Lung microvascular endothelial cell (primary cell): ENCODE measurements at regions not wholly inside any gene's neighbourhood (a gene's known extent, or its start where the extent isn't known, plus 50 kb on each side); places are given as distances from the start of the nearest gene placed in this dataset.

ENCODE experiments used
- DNase-seq, 2 donors: peaks; one replicate each; pipeline versions ENCODE4 v3.0.0 to v3.0.0-alpha.2; 2010; ENCODE audit warnings: low read depth in 2 of 2

DNA sequence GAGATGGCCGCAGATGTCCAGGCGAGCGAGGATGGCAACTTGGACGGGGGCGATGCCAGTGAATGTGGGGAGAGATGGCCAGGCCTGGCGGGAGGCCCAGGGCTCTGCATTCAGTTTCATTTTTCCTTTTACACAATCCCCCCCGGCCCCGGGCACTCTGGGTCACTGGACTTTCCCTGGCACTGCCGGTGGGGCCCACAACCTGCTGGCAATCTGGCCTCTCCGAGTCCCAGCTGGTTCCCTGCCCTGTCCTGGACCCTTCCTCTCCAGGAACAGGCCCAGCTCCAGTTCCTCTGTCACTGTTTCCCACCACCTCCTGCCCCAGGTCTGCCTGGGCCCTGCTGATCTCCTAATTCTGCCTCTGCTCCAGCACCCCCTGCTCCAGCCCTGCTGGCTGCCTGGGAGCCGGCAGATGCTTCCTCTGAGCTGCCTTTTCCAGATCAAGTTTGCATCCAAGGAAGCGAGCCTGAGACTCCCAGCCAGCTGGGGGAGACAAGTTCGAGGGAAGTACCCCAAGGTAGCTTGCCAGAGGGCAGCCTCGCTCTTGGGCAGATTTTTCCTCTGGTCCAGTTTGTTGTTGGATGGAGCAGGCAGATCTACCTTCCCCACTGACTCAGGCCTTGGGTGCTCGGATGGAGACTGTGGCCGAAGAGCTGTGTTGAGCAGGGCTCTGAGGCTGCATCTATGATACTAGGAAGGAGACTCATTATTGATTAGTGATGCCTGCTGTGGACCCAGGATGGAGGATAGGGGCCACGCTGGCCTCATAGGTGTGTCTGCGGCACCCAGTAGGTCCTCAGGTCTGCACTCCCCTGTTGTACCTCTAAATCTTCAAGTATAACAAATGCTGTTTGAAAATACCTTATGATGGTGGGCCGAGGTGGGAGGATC, 83.2 kb downstream of the CEBPB start:
- no peak for DNase-seq

DNA sequence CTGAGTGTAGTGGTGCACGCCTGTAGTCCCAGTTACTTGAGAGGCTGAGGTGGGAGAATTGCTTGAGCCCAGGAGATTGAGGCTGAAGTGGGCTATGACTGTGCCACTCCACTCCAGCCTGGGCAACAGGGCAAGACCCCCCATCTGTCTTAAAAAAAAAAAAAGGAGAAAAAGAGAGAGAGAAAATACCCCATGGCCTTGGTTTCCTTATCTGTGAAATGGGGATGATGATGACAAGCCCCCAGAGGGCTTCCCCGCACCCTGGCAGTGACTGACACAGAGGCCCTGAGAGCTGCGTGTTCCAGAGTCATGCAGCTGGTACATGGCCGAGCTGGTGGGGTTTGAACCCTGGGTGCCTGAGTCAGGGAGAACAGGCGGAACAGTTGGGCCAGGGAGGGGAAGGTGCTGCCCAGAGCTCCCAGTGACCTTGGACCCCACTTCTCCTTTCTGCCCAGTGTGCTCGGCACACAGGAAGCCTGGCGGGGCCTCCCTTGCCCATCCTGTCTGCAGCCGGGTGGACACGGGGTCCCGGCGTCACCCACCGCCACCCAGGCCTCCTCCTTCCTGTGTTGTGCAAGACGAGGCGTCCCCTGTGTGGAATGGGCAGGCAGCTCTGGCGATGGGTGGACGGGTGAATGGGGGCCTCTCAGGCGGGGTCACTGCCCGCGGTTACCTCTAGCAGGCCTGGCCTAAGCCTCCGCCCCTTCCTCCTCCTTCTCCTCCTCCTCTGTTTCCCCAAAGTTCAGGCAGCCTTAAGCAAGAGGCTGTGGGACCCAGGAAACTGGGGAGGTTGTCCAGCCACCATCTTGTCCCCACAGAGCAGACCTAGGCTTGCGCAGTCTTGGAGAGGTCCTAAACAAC, 84.2 kb downstream of the CEBPB start:
- DNase-seq = no peak

DNA sequence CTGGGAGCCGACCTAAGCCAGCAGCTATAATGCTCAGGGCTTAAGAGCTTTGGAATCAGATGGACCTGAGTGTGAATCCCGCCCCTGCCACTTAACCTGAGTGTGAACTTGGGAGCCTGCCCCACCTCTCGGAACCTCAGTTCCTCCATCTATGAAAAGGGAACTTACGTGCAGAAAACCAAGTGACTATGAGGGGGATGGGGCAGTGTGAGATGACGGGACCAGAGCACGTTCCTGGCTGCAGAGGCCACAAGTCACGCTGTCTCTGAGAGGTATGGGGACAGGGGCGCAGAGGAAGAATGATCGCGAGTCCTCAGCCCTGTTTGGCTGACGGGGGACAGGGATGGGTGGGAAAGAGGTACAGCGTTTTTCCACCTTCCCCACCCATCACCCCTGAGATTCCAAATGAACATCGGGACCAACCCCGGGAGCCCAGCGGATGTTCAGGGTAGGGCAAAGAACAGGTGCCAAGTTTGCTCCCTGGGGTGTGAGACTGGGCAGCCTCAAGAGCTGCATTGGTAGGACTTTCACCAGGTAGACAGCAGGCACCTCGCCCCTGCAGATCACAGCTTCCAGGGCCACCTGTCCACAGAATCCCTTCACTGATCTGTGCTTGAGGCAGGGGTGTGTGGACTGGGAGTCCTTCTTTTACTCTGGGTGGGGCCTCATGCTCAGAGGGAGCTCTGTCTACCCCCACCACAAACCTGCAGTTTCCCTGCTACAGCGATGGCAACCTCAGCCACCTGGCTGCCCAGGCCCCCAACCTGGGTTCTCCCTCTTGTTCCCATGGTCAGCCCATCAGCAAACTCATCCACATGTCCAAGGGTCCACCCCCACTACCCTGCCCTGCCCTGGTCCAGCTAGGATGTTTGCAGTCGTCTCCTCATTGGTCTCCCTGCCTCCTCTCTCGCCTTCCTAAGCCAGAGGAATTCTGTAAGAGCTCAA, 85.8 kb downstream of the CEBPB start:
- no peak for DNase-seq

DNA sequence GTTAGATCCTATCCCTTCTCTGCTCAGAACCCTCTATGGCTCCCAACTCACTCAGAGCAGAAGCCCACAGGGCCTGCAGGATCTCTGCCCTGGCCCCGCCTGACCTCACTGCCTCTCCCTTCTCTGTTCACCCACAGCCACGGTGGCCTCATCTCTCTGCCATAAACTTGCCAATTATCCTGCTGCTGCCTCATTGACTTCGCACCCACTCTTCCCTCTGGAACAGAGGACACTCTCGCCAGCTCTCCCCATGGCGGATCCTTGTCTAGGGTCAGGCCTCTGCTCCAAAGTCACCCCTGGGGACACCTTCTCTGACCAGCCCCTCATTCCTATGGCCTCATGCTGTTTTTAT, 86.4 kb downstream of the CEBPB start:
- DNase-seq = no peak

DNA sequence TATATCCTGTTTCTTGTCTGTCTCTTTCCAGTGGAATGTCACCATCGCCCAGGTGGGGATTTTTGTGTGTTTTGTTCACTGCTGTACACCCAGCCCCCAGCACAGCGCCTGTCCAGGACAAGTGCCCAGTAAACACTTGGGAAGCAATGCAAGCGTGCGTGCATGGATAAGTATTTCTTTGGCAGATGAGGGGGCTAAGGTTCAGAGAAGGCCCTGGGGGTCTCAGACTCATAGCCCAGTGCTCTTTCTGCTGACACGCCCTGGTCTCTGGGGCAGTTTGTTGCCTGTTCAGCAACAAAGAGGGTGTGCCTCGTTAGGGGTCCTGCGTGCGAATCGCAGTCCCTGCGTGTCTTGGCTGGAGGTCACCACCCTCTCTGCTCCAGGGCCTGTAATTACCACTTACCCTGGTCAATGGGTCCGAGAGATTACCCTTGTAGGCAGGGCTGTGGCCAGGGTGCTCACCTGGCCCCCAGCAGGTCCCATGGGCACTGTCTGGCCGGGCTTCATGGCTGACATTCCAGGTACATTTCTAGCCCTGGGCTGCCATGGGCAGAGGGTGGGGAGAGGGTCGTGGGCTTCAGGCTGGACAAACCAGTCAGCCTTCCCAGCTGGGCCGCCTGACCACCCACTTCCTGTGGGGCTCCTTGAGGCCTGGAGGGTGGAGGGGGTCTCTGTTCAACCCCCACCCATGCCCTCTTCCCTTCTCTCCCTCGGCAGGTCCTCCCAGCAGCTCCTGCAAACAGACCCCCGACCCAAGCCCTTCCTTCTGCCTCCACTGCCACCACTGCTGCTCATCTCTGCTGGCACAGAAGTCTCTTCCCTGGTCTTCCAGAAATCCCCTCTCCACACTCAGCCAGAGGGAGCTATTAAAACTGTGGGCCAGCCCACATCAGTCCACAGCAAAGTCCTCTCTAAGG, 87.1 kb downstream of the CEBPB start:
- DNase-seq = no peak

DNA sequence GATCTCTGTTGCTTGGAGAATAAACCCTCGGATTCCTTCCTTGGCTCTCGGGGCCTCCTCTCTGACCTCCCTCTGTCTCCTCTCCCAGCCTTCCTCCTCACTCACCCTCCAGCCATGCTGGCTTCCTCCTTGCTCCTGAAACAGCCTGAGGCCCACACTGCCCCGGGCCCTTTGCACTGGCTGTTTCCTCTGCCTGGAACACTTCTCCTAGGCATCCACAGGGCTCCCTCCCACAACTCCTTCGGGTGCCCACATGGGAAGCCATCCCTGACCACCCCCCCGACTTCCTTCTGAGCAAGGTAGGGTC, 87.7 kb downstream of the CEBPB start:
- DNase-seq = no peak

DNA sequence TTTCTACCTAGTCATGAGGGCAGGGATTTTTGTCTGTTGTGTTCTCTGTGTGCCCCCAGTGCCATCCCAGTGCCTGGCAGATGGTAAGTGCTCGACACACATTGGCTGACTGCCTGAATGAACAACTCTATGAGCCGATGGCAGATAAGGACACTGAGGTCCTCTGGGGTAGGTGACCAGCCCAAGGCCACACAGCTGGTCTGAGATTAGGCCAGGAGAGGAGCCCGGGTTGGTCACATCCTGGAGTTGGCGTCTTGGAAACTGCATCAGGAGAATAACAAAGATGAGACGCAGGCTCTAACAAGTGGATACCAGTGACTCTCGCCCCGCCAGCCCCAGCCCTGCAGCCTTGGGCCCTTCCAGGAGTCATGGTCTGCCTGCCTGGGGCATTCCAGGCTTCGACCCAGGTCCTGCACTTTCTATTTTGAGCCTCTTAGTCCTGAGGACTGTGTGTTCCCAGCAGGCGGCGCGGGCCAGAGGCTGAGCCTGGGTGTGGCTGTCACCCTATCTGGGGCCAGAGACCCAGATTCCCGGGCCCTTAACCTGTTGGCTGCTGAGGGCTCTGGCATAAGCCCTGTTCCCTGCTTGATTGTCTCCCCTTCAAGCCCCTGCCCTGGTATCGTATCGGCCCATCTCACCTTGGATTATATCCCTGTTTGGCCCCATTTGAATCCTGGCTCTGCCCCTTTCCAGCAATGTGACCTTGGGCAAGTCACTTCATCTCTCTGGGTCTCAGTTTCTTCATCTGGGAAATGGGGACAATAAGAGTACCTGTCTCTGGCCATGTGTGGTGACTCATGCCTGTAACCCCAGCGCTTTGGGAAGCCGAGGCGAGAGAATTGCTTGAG, 88.3 kb downstream of the CEBPB start:
- DNase-seq = no peak

DNA sequence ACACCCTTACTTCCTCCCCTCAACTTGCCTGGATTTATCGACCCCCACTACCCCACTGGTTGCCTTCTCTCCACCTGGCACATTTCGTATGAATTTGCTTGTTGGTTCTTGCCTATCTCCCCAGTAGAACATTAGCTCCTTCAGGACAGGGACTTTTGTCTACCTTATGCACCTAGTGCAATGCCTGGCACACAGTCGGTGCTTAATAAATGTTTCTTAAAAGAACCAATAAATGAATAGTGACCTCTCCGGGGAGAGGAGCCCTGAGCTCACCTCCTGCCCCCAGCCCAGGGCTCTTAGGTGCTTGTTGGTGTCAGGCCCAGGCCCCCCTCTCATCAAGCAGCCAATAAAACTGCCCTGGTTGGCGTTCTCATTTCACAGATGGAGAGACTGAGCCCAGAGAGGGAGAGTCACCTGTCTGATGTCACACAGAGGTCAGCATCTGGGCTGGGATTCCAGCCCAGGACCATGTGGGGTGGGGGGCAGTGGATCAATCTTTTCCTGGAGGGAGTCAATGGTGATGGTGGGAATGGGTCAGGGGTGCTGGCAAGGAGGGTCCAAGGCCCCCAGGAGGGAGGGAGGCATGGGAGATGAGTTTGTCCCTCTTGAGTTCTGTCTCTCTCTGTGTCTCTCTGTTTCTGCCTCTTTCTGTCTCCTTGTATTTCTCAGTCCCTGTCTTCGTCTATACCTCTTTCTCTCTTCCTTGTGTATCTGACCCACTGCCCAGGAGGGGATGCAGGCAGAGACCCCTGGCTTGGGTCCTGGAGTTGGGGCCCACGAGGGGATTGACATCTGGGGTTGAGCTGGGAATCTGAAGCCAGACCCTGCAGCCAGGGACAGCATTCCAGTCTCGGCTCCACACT, 89.6 kb downstream of the CEBPB start:
- DNase-seq = no peak

DNA sequence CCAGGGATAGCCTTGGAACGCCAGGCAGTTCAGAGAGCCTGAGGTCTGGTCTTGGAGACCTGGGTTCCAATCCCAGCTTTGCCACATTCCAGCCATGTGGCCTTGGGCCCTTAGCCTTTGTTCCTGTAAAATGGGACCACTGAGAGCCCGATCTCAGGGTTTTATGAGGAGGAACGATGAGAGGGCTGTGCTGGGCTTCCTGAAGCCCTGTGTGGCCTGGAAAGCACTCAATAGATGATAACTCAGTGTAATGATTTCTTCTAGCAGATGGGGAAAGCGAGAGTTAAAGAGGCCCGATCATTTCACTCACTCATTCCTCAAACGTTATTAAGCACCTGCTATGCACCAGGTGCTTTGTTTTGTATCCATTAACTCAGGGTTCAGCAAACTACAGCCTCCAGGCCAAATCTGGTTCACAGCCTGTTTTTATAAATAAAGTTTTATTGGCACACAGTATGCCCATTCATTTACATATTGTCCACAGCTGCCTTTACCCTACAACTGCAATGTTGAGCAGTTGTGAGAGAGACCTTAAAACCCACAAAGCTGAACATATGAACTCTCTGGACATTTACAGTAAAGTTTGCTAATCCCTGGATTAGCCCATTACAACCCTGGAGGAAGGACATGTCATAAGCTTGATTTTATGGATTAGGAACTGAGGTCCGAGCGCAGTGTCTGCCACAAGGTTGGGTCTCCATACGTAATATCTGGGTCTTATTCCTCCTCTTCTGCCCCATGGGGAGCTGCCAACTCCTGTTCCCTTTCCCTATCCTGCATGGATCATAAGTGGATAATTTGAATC, 90.4 kb downstream of the CEBPB start:
- DNase-seq = no peak

DNA sequence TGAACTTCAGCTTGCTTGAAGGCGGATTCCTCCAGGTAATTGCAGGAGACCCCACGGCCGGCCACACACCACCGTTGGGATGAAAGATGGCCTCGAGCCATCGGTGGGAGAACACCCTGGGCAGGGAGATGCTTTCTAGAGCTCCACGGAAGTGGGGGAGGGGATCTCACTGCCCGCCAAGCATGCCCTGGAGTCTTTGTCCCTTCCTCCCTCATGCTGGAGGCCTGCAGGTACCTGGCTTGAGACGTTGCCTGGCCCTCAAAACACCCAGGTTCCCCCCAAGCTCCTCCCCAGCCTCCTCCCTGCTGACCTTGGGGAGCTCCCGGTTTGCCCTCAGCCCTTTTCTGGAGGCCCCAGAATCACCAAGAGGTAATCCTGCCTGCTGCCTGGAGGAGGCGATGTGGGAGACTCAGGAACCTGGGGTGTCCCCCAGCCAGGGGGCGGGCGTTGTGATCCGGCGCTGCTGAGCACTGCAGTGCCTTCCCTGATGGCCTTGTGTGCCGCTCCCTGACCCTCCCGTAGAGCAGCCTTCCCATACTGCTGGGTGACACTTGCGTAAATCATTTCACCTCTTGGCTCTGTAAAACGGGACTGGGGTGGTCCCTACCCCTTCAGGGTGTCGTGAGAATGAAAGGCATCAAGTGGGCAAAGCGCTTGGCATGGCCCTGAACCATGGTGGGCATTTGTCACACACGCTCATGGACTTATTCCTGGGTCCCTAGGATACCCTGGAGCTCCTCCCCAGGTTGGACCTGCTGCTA, 91.4 kb downstream of the CEBPB start:
- DNase-seq = no peak

DNA sequence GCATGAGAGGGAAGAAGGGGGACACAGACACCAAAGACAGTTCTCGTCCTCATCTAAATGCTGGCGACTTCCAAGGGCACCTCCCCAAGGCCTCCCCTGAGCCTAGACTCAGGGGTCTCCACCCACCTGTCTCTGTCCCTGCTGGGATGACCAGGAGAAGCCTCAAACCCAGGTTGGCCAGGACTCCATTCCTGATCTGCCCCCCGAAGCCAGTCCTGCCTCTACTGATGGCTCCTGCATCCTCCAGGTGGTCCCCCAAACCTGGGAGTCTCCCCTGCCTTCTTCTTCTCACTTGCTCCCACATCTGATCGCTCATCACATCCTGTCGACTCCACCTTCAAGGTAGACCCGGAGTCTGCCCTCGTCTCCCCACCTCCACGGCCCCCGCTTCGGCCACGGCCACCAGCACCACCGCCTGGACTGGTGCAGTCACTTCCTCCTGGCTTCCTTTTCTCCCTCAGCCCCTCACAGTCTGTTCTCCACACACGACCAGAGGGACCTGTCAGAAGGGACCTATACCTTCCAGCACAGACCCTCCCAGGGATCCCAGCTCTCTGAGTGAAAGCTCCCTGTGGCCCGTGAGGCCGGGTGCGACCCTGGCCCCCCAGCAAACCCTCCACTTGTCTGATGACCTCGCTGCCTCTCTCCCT, 92.1 kb downstream of the CEBPB start:
- DNase-seq = no peak

DNA sequence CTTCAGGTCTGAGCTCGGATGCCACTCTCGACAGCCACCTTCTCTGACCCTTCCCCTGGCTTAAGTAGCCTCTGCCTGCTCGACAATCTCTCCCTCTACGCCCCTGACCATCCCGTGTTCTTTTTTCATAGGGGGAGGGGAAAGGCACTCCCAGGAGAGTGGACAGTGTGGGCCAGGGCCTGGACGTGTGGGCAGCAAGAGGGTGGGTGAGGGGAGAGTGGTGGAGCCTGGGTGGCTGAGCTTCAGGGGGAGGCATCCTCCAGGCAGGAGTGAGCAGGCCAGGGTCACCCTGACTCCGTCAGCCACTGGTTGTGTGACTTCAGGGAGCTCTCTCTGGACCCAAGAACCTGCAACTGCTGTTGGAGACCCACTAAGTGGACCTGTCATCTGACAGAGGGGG, 92.7 kb downstream of the CEBPB start:
- no peak for DNase-seq

DNA sequence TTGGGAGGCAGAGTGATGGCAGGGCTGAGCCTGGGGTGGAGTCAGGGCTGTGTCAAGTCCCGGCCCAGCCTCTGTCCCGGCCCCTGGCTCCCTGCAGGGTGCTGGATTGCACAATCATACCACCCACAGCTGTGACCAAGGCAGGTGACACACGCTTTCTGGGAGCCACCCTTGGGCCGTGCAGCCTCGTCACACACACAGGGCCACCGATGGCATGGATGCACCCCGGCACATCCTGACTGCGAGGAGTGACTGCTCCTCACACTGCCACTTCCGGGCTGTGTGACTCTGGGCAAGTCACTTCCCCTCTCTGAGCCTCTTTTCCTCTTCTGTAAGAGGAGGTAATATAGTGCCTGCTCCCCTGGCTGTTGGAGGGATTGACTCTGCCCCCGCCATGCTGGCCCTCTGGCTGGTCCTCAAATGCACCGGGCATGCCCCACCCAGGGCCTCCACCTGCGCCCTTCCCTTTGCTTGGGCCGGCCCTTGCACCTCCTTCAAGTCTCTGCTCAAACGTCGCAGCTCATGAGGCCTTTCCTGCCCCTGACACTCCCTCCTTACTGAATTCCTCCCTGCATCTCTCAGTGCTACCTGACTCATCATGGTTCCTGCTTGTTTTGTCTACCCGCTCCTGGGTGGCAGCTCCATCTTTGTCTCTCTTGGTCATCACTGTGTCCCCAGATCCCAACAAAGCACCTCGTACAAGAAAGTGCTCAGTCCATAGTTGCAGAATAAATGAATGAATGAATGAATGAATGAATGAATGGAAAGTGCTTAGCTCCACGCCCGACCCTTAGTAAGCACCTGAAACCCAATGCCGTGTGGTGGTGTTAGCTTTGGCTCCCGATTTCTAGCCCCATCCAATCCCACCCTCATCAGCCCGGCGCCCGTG, 93.5 kb downstream of the CEBPB start:
- no peak for DNase-seq

DNA sequence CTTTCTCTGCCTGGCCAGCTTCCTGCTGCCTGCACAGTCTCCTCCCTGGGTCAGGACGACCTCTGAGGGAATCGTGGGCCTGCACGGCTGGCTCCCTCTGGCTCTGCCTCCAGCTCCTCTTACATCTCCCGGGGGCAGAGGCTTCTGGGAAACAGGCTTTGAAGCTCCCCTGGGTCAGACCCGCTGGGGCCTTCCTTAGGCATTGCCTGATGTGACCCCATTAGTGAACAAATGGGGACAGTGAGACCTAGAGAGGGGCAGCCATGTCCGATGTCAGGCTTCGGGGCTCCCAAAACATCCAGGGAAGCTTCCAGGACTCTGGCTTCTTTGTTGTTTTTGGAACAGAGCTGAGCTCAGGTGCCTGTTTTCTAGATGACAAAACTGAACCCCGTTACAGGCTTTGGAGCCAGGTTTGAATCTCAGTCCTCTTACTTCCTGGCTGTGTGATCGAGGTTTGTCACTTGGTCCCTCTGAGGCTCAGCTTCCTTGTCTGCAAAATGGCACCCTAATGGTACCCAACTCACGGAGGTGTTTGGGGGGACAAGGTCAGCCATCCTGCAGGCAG, 94.3 kb downstream of the CEBPB start:
- peak in 1 of 2 donors; percentile 32 for DNase-seq
